22Rv1 (cell line): ENCODE measurements at regions not wholly inside any gene's neighbourhood (a gene's known extent, or its start where the extent isn't known, plus 50 kb on each side); places are given as distances from the start of the nearest gene placed in this dataset.
"Not testable (repeated sequence)": the region's sequence is repeated elsewhere in the genome, so short reads cannot be mapped to it uniquely, and the experiment has no call there.

Source experiments
- ZFX ChIP-seq: fragments of 450-650 bp; IDR thresholded peaks from 2 replicates; pipeline ENCODE4 v1.6.1; 2017; ENCODE audit warnings: antibody characterized with exemption, borderline replicate concordance
- TF ChIP-seq, protein P1 (sequence below): fragments of 450-650 bp; IDR thresholded peaks from 2 replicates; pipeline ENCODE4 v1.5.1; 2017; ENCODE audit warnings: mild to moderate bottlenecking

DNA sequence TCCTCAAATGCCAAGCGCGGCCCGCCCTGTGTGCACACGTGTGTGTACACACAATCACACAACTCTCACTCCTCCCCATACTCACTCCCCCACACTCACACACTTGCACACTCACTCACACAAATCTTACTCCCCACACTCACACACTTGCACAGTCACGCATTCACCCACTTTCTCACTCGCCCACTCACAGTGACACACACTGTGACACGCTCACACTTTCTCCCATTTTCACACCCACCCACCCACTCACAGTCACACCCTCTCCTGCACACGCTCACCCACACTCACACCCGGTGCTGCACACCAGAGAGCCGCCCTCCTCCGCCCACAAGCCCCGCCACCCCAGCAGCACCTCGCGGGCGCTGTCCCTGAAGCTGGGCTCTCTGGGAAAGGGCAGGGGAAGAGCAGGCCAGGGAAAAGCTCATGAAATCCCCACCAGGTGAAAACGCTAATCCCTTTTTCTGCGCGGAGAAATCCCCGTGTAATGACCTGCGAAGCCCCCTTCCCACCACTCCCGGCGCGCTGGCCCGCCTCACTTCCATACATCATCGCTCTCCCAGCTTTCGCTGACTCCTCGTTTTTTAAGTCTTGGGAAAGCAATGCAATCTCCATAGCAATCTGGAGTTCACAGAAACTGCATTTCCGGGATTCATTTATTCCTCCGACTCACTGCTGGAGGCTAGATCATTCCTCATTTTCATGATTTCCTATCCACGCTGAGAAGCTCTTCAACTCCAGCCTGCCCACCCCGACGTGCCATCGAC is 211.6 kb upstream of the LRRC61 start:
- TF ChIP-seq, protein P1, sequence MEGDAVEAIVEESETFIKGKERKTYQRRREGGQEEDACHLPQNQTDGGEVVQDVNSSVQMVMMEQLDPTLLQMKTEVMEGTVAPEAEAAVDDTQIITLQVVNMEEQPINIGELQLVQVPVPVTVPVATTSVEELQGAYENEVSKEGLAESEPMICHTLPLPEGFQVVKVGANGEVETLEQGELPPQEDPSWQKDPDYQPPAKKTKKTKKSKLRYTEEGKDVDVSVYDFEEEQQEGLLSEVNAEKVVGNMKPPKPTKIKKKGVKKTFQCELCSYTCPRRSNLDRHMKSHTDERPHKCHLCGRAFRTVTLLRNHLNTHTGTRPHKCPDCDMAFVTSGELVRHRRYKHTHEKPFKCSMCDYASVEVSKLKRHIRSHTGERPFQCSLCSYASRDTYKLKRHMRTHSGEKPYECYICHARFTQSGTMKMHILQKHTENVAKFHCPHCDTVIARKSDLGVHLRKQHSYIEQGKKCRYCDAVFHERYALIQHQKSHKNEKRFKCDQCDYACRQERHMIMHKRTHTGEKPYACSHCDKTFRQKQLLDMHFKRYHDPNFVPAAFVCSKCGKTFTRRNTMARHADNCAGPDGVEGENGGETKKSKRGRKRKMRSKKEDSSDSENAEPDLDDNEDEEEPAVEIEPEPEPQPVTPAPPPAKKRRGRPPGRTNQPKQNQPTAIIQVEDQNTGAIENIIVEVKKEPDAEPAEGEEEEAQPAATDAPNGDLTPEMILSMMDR, result not testable (repeated sequence)
- not testable (repeated sequence) for TF ChIP-seq ZFX
